ENCODE measurements at regions not wholly inside any gene's neighbourhood (a gene's known extent, or its start where the extent isn't known, plus 50 kb on each side); places are given as distances from the start of the nearest gene placed in this dataset.

DNA sequence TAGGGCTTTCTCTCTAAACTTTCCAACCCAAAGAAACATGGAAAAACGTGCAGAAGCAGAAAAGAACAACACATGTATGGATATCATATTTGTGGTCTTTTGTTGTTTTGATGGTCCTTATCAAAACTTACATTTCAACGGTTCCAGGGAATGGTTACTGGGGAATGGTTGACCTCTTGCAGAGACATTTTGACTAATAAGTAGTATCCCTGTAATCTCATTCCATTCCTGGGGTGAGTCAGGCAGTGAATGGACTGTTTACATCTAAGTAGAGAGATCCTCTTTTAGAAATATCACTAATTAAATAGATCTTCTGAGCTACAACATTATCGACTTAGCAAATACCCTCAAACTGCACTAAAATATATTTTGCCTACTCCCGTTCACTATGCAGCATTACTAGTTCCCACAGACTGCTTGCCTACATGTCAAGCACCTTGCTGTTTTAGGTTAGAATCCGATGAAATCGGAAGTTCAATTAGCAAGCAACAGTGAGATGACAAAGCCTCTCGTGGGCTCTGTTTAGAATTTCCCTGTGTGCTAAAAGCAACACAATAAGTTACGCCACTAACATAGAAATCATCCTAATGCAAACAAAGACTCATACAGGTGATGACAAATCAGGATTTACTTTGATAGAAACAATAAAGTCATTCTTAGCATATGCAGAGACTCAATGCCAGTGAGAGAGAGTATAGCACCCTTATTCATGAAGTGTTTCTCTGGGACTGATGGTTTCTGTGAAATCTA, 797.7 kb upstream of the ARGLU1 start:
- Histone ChIP-seq H3K9ac (ENCODE audit: low read length) (no peak overlapping the region), H3K27ac (ENCODE audit: low read depth, low read length) (no peak overlapping the region), H3K27me3 (ENCODE audit: insufficient read depth, low read length) (no peaks in the 10 kb centered on the region), H3K4me1 (ENCODE audit: control insufficient read depth in 1 of 2, insufficient read depth in 2 of 2, low read length in 2 of 2) (no peaks in the 10 kb centered on the region), H2AFZ (ENCODE audit: low read depth, low read length, poor library complexity, severe bottlenecking) (no peak overlapping the region), H3K79me2 (ENCODE audit: insufficient read depth, low read length) (no peaks in the 10 kb centered on the region), H4K20me1 (ENCODE audit: insufficient read depth) (no peaks in the 10 kb centered on the region), H3K36me3 (ENCODE audit: control insufficient read depth in 1 of 2, insufficient read depth in 2 of 2, low read length in 2 of 2) (no peaks in the 10 kb centered on the region), H3K4me3 (replicated peaks in 1 of 2; ENCODE audit: low read depth in 1 of 2, low read length in 2 of 2) (no peak overlapping the region), H3K4me2 (ENCODE audit: low read length) (no peak overlapping the region), H3K9me2 (ENCODE audit: insufficient read depth) (no peaks in the 10 kb centered on the region), H3K9me3 (ENCODE audit: control insufficient read depth in 1 of 2, insufficient read depth in 1 of 2, low read depth in 1 of 2, low read length in 2 of 2) (peaks cover 15 to 24% of the 10 kb centered on the region in 2 experiments; a peak in 3 of 4 replicates)
- no TSS peak for BruUV-seq (replicated peaks)
- no peak for DNase-seq (ENCODE audit: low read depth, low spot score)
- intact Hi-C loops (cut with micrococcal nuclease) = no loop called here
- no peak for ATAC-seq
- POLR2A ChIA-PET = no interaction called here
- RAD21 ChIA-PET (ENCODE audit: low non-redundant PET in 1 of 2, low total read pairs in 2 of 2, uncharacterized antibody in 2 of 2, unreplicated experiment in 2 of 2) = no interaction called here
- no peak for TF ChIP-seq EZH2 (IDR thresholded peaks at IDR 0.05)
- TF ChIP-seq FOSL1 (IDR thresholded peaks at IDR 0.05; ENCODE audit: low read depth) = no peak
- TF ChIP-seq, protein P1, sequence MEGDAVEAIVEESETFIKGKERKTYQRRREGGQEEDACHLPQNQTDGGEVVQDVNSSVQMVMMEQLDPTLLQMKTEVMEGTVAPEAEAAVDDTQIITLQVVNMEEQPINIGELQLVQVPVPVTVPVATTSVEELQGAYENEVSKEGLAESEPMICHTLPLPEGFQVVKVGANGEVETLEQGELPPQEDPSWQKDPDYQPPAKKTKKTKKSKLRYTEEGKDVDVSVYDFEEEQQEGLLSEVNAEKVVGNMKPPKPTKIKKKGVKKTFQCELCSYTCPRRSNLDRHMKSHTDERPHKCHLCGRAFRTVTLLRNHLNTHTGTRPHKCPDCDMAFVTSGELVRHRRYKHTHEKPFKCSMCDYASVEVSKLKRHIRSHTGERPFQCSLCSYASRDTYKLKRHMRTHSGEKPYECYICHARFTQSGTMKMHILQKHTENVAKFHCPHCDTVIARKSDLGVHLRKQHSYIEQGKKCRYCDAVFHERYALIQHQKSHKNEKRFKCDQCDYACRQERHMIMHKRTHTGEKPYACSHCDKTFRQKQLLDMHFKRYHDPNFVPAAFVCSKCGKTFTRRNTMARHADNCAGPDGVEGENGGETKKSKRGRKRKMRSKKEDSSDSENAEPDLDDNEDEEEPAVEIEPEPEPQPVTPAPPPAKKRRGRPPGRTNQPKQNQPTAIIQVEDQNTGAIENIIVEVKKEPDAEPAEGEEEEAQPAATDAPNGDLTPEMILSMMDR (IDR thresholded peaks at IDR 0.05 in 2 of 3, conservative IDR thresholded peaks at IDR 0.05 in 1 of 3; ENCODE audit: borderline replicate concordance in 1 of 3, insufficient read depth in 1 of 3, low read depth in 2 of 3, low read length in 2 of 3) = no peak
- TF ChIP-seq CEBPB (IDR thresholded peaks at IDR 0.05; ENCODE audit: low read depth) = no peak
- TF ChIP-seq, protein P2, sequence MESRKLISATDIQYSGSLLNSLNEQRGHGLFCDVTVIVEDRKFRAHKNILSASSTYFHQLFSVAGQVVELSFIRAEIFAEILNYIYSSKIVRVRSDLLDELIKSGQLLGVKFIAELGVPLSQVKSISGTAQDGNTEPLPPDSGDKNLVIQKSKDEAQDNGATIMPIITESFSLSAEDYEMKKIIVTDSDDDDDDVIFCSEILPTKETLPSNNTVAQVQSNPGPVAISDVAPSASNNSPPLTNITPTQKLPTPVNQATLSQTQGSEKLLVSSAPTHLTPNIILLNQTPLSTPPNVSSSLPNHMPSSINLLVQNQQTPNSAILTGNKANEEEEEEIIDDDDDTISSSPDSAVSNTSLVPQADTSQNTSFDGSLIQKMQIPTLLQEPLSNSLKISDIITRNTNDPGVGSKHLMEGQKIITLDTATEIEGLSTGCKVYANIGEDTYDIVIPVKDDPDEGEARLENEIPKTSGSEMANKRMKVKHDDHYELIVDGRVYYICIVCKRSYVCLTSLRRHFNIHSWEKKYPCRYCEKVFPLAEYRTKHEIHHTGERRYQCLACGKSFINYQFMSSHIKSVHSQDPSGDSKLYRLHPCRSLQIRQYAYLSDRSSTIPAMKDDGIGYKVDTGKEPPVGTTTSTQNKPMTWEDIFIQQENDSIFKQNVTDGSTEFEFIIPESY (IDR thresholded peaks at IDR 0.05; ENCODE audit: extremely low read depth, insufficient replicate concordance, low read length) = no peak
- TF ChIP-seq, protein P3, sequence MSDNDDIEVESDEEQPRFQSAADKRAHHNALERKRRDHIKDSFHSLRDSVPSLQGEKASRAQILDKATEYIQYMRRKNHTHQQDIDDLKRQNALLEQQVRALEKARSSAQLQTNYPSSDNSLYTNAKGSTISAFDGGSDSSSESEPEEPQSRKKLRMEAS (IDR thresholded peaks at IDR 0.05) = no peak
- TF ChIP-seq POLR2AphosphoS5 (IDR thresholded peaks at IDR 0.05; ENCODE audit: low read depth, low read length) = no peak
- TF ChIP-seq SP1 (IDR thresholded peaks at IDR 0.05; ENCODE audit: low read depth) = no peak
- TF ChIP-seq RAD21 (IDR thresholded peaks at IDR 0.05; ENCODE audit: low read depth) = no peak
- no peak for TF ChIP-seq YY1 (IDR thresholded peaks at IDR 0.05; ENCODE audit: extremely low read depth, insufficient replicate concordance, low read depth, low read length)
- CTCF ChIA-PET = no interaction called here
